K562 (cell line): ENCODE measurements at regions not wholly inside any gene's neighbourhood (a gene's known extent, or its start where the extent isn't known, plus 50 kb on each side); places are given as distances from the start of the nearest gene placed in this dataset.

Source experiments
- ATAC-seq: fragments of 200-7000 bp; cut with Tn5 transposase; 3 replicates; pipeline ENCODE4 v1.9.1; 2020; ENCODE audit warnings: moderate library complexity
- BruUV-seq: library from RNA; stranded (reverse); fragments of 400-500 nt; replicated peaks from 2 replicates; lab custom pipeline; 2021; lab: Mats Ljungman, UMichigan
- CTCF ChIA-PET: fragments of 300-600 bp; formaldehyde crosslinking; extraction: SDS; loops from one replicate; lab custom pipeline; 2021; ENCODE audit warnings: low intra/inter-chr PET ratio; lab: Yijun Ruan, JAX
- POLR2A ChIA-PET: fragments of 300-600, 350-650 bp; sonication (Branson Sonifier 250); formaldehyde crosslinking; extraction: SDS; loops from one replicate; lab custom pipeline; 2021; ENCODE audit warnings: antibody characterized with exemption, inconsistent platforms; lab: Yijun Ruan, JAX
- DNase-seq, 4 experiments: peaks; one replicate each; pipeline versions ENCODE4 v3.0.0 to v3.0.0-alpha.2; 2011 to 2018; ENCODE audit warnings: low spot score in 3 of 4, mixed read lengths in 3 of 4; ENCODE audit errors: extremely low read depth in 1 of 4
- FAIRE-seq: peaks from 2 replicates; lab custom pipeline; 2011; peaks lifted over from hg19 to GRCh38; lab: Jason Lieb, UNC
- H2AFZ ChIP-seq: 2 replicates; pipeline ENCODE4 v1.6.0; 2011; ENCODE audit warnings: low read depth, low read length, control low read depth, inconsistent platforms
- H3K27ac ChIP-seq: fragments of 200-600 bp; 3 replicates; pipeline ENCODE4 v1.8.0; 2011; ENCODE audit warnings: low read depth, mild to moderate bottlenecking, control low read depth, inconsistent platforms, low read length, moderate library complexity, mixed read lengths; ENCODE audit errors: extremely low read depth
- H3K27me3 ChIP-seq, 2 experiments: fragments of 300-600 bp in 1 of 2; 2 replicates in 1 of 2; 3 replicates in 1 of 2; pipeline versions ENCODE4 v1.6.0 to v1.8.0; 2011; ENCODE audit warnings: inconsistent platforms in 2 of 2, low read length in 2 of 2, mild to moderate bottlenecking in 1 of 2, mixed read lengths in 1 of 2, moderate library complexity in 1 of 2; ENCODE audit not compliant: control insufficient read depth in 2 of 2, insufficient read depth in 2 of 2
- H3K36me3 ChIP-seq: fragments of 300-600 bp; 3 replicates; pipeline ENCODE4 v1.8.0; 2011; ENCODE audit warnings: mild to moderate bottlenecking, low read length, inconsistent platforms; ENCODE audit not compliant: control insufficient read depth, insufficient read depth
- H3K4me1 ChIP-seq, 2 experiments: fragments of 200-600 bp in 1 of 2; replicated peaks in 1 of 2; 2 replicates in 1 of 2; 3 replicates in 1 of 2; pipeline versions ENCODE4 v1.5.1 to v1.8.0; 2011; ENCODE audit warnings: inconsistent platforms in 2 of 2, low read length in 2 of 2, mild to moderate bottlenecking in 1 of 2, mixed read lengths in 1 of 2, moderate library complexity in 1 of 2; ENCODE audit not compliant: control insufficient read depth in 2 of 2, insufficient read depth in 2 of 2
- H3K4me2 ChIP-seq: 2 replicates; pipeline ENCODE4 v1.6.1; 2011; ENCODE audit warnings: low read length, control low read depth, inconsistent platforms, mixed read lengths; ENCODE audit not compliant: insufficient read depth
- H3K4me3 ChIP-seq: fragments of 200-600 bp; sonication (generic), shearing (Covaris generic); 2 replicates; pipeline ENCODE4 v1.5.1; 2016; ENCODE audit warnings: control low read depth, inconsistent platforms
- H3K79me2 ChIP-seq: fragments of 200-600 bp; 3 replicates; pipeline ENCODE4 v1.8.0; 2011; ENCODE audit warnings: low read length, inconsistent platforms; ENCODE audit not compliant: control insufficient read depth, insufficient read depth
- H3K9ac ChIP-seq, 2 experiments: 2 replicates each; pipeline versions ENCODE4 v1.6.0 to v1.6.1; 2011; ENCODE audit warnings: low read depth in 2 of 2, low read length in 2 of 2, control low read depth in 1 of 2, inconsistent platforms in 1 of 2, mild to moderate bottlenecking in 1 of 2, mixed read lengths in 1 of 2; ENCODE audit not compliant: insufficient read depth in 1 of 2
- H3K9me1 ChIP-seq: one replicate; pipeline ENCODE4 v1.6.0; 2011; ENCODE audit warnings: inconsistent platforms, mild to moderate bottlenecking, low read length, moderate library complexity; ENCODE audit not compliant: control insufficient read depth, insufficient read depth
- H3K9me3 ChIP-seq: replicated peaks from 2 replicates; pipeline ENCODE4 v1.5.1; 2011; ENCODE audit warnings: low read depth, low read length, inconsistent platforms; ENCODE audit not compliant: control insufficient read depth, insufficient read depth
- H4K20me1 ChIP-seq: replicated peaks from 2 replicates; pipeline ENCODE4 v1.6.1; 2011; ENCODE audit warnings: low read length, inconsistent platforms, mixed read lengths; ENCODE audit not compliant: control insufficient read depth, insufficient read depth
- ZC3H11A ChIP-seq: IDR thresholded peaks from 2 replicates; pipeline ENCODE4 v1.6.1; 2012; ENCODE audit warnings: low read depth, low read length, improper control_type of control experiment
- WGBS: fragments of 100-300 bp; shearing (Covaris generic); methylation state at CpG from one replicate; pipeline ENCODE4 v1.1.6; 2016; ENCODE audit warnings: low coverage, mixed read lengths; ENCODE audit not compliant: insufficient coverage; ENCODE audit errors: missing lambda C conversion rate; 5-methylcytosine and 5-hydroxymethylcytosine counted together
- in situ Hi-C: fragments of 300-500 bp; cut with MboI; formaldehyde crosslinking; loops from 4 replicates; pipeline ENCODE4 v1.15.0; 2018; ENCODE audit warnings: inconsistent platforms, mixed read lengths
- intact Hi-C: fragments of 100-400 bp; cut with micrococcal nuclease; formaldehyde crosslinking; loops from 2 replicates; pipeline ENCODE4 v1.14.2; 2022
- TF ChIP-seq, protein P1 (sequence below): fragments of 450-650 bp; formaldehyde crosslinking; IDR thresholded peaks from 2 replicates; pipeline ENCODE4 v1.4.0; 2020; ENCODE audit warnings: mild to moderate bottlenecking, moderate library complexity

DNA sequence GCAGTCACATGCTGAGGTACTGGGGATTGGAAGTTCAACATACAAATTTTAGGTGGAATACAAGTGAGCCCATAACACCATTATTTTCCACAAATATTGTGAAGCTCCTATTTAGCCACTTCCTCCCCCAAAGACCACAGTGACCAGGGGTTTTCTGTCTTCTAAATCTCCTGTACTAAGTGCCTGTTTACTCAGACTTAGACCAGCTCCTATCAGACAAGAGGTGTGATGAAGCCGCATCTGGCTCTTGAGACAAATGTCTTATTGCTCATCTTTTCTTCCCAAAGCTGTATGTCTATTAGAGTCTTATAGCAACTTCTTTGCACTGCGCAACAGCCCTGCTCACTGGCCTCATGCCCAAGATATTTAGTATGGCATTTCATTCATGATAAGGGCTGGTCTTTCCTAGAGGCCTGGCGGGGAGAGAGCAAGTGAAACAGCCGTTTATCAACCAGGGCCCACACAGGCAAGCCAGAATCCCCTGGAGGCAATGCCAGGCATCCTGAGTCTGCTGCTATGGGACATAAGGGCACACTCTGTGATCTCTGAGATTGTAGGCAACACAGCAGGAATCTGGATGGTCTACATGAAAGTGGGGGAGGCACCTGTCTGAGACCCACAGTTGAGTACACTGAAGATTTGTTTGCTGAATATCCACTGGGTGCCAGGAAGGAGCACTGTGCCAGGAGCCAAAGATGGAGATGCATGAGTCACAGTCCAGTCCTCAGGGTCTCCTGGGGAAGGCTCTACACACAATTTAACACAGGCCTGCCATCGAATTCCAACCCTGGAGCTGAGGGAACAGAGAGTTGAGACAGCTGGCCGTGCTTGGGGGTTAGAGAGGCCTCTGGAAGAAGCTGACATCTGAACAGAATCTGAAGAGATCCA is 78.5 kb upstream of the NCAM1 start:
- ChIA-PET CTCF (no interaction called here), POLR2A (no interaction called here)
- Histone ChIP-seq H4K20me1 (no peaks in the 10 kb centered on the region), H2AFZ (no peak overlapping the region), H3K79me2 (no peaks in the 10 kb centered on the region), H3K4me2 (no peak overlapping the region), H3K4me3 (no peak overlapping the region), H3K4me1 (peaks cover 0 to 3% of the 10 kb centered on the region in 2 experiments; a peak in 1 of 5 replicates), H3K9me3 (no peaks in the 10 kb centered on the region), H3K9ac (no peak overlapping the region), H3K36me3 (no peaks in the 10 kb centered on the region), H3K9me1 (no peaks in the 10 kb centered on the region), H3K27me3 (no peaks in the 10 kb centered on the region), H3K27ac (no peak overlapping the region)
- FAIRE-seq (no peak), ATAC-seq (no peak), DNase-seq (no peak)
- TF ChIP-seq, protein P1, sequence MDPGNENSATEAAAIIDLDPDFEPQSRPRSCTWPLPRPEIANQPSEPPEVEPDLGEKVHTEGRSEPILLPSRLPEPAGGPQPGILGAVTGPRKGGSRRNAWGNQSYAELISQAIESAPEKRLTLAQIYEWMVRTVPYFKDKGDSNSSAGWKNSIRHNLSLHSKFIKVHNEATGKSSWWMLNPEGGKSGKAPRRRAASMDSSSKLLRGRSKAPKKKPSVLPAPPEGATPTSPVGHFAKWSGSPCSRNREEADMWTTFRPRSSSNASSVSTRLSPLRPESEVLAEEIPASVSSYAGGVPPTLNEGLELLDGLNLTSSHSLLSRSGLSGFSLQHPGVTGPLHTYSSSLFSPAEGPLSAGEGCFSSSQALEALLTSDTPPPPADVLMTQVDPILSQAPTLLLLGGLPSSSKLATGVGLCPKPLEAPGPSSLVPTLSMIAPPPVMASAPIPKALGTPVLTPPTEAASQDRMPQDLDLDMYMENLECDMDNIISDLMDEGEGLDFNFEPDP (CRISPR knock-in tag), result no peak
- no peak for TF ChIP-seq ZC3H11A
- in situ Hi-C loops (no loop called here), intact Hi-C loops (no loop called here)
- WGBS, result 0% methylated on average over 6 of the region's 6 CpGs
- BruUV-seq, result no TSS peak
